ENCODE measurements at regions not wholly inside any gene's neighbourhood (a gene's known extent, or its start where the extent isn't known, plus 50 kb on each side); places are given as distances from the start of the nearest gene placed in this dataset.

DNA sequence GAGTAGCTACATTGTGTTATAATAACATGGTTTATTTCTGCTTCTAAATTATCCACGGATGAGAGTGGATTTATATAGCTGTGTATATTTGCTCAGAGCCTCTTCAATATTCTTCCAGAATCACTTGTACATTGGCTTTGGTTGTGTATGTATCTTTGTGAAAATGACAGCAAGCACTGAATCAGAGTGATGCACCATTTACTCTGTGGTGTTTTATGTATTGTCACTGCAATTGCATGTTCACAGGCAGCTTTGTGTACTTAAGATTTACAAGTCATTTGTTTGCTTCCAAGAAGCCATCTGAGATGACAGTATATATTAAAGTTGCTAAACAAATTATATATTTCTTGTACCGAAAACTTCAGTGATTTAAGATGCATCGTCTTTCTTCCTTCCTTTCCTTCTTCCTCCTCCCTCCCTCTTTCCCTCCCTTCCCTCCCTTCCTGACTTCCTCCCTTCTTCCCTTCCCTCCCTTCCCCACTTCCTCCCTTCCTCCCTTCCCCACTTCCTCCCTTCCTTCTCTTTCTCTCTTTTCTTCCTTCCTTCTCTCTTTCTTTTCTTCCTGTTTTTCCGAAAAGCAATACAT is 362.3 kb upstream of the GOLIM4 start:
- no peaks in the 10 kb centered on the region for H3K79me2 ChIP-seq
- TF ChIP-seq, protein P1, sequence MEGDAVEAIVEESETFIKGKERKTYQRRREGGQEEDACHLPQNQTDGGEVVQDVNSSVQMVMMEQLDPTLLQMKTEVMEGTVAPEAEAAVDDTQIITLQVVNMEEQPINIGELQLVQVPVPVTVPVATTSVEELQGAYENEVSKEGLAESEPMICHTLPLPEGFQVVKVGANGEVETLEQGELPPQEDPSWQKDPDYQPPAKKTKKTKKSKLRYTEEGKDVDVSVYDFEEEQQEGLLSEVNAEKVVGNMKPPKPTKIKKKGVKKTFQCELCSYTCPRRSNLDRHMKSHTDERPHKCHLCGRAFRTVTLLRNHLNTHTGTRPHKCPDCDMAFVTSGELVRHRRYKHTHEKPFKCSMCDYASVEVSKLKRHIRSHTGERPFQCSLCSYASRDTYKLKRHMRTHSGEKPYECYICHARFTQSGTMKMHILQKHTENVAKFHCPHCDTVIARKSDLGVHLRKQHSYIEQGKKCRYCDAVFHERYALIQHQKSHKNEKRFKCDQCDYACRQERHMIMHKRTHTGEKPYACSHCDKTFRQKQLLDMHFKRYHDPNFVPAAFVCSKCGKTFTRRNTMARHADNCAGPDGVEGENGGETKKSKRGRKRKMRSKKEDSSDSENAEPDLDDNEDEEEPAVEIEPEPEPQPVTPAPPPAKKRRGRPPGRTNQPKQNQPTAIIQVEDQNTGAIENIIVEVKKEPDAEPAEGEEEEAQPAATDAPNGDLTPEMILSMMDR (IDR thresholded peaks at IDR 0.05), result no peak
- no peaks in the 10 kb centered on the region for H3K4me1 ChIP-seq

DNA sequence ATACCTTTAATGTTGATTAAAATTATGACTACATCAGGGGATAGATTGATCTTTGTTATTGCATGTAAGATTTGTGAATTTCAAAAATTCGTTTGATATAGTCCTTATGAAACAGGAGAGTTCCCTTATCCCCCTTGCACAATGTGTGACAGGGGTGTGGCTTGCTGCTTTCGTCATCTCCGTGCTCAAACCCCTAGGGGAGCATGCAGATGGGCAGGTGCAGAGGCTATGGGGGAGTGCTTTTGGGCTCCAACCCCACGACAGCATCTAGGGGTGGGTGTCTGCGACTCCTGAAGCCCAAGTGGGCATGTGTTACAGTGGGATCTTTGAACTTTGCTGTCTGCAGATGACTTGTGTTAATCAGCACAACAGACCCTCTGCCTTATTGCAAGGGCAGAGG is 360.1 kb upstream of the GOLIM4 start:
- Histone ChIP-seq H2AFZ (no peak overlapping the region), H3K27me3 (ENCODE audit: control insufficient read depth, insufficient read depth, low read length) (no peaks in the 10 kb centered on the region), H3K4me1 (no peaks in the 10 kb centered on the region), H3K9me3 (ENCODE audit: control insufficient read depth, low read length) (no peaks in the 10 kb centered on the region), H3K27ac (no peak overlapping the region), H3K9ac (no peak overlapping the region), H3K79me2 (no peaks in the 10 kb centered on the region), H3K36me3 (ENCODE audit: control insufficient read depth, insufficient read depth, low read length) (no peaks in the 10 kb centered on the region), H3K4me2 (ENCODE audit: low read length) (no peak overlapping the region), H3K4me3 (ENCODE audit: low read depth, low read length) (no peak overlapping the region)
- TF ChIP-seq, protein P1 (IDR thresholded peaks at IDR 0.05), result no peak

More for the DNA sequence above, 362.3 kb upstream of the GOLIM4 start:
- H3K27ac ChIP-seq, result no peak overlapping the region
- H3K4me3 ChIP-seq (ENCODE audit: low read depth, low read length), result no peak overlapping the region
- H3K9me3 ChIP-seq (ENCODE audit: control insufficient read depth, low read length), result no peaks in the 10 kb centered on the region
- H3K27me3 ChIP-seq (ENCODE audit: control insufficient read depth, insufficient read depth, low read length), result no peaks in the 10 kb centered on the region
- H3K4me2 ChIP-seq (ENCODE audit: low read length), result no peak overlapping the region
- no peak overlapping the region for H2AFZ ChIP-seq
- no peaks in the 10 kb centered on the region for H3K36me3 ChIP-seq (ENCODE audit: control insufficient read depth, insufficient read depth, low read length)
- H3K9ac ChIP-seq, result no peak overlapping the region

DNA sequence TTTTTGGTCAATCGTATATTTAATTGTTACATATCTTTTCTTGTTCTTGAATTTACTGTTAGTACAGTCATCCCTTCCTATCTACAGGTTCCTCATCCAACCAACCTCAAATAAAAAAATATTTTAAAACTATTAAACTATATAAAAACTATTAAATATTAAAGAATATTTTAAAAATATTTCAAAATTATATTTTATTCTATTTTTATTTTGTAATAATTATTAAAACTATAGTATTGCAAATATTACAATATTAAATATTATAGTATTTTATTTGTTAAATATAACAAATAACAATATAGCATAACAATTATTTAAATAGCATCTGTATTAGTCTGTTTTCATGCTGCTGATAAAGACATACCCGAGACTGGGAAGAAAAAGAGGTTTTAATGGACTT is 357.9 kb upstream of the GOLIM4 start:
- Histone ChIP-seq H3K27me3 (ENCODE audit: control insufficient read depth, insufficient read depth, low read length) (no peaks in the 10 kb centered on the region), H3K9me3 (ENCODE audit: control insufficient read depth, low read length) (no peaks in the 10 kb centered on the region), H2AFZ (no peak overlapping the region), H3K27ac (no peak overlapping the region), H3K36me3 (ENCODE audit: control insufficient read depth, insufficient read depth, low read length) (no peaks in the 10 kb centered on the region), H3K4me1 (no peaks in the 10 kb centered on the region), H3K9ac (no peak overlapping the region), H3K79me2 (no peaks in the 10 kb centered on the region), H3K4me3 (ENCODE audit: low read depth, low read length) (no peak overlapping the region), H3K4me2 (ENCODE audit: low read length) (no peak overlapping the region)
- TF ChIP-seq, protein P1 (IDR thresholded peaks at IDR 0.05), result no peak

DNA sequence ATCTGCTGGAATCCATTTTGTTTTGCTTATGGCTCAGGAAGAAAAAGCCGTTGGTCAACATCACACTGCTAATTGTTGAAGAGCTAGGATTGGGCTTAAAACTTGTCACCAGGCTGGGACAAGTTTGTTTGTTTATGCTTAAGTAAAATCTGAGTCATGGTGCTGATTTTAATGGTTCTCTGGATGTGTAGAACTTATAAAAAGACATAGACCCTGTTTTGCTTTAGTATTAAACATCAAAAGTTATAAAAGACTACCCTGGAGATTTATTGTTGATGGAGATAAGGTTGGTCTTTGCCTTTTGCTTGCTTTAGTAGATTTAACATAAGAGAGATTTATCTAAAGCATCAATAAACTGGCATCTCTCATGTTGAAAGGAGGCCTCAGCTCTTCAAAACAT is 348.2 kb upstream of the GOLIM4 start:
- H3K4me3 ChIP-seq (ENCODE audit: low read depth, low read length), result no peak overlapping the region
- H3K36me3 ChIP-seq (ENCODE audit: control insufficient read depth, insufficient read depth, low read length), result no peaks in the 10 kb centered on the region
- H2AFZ ChIP-seq, result no peak overlapping the region
- H3K4me2 ChIP-seq (ENCODE audit: low read length), result no peak overlapping the region
- H3K27ac ChIP-seq, result no peak overlapping the region
- H3K79me2 ChIP-seq, result no peaks in the 10 kb centered on the region
- H3K9ac ChIP-seq, result no peak overlapping the region
- H3K9me3 ChIP-seq (ENCODE audit: control insufficient read depth, low read length), result no peaks in the 10 kb centered on the region
- TF ChIP-seq, protein P1 (IDR thresholded peaks at IDR 0.05), result no peak
- H3K4me1 ChIP-seq, result no peaks in the 10 kb centered on the region
- H3K27me3 ChIP-seq (ENCODE audit: control insufficient read depth, insufficient read depth, low read length), result no peaks in the 10 kb centered on the region

DNA sequence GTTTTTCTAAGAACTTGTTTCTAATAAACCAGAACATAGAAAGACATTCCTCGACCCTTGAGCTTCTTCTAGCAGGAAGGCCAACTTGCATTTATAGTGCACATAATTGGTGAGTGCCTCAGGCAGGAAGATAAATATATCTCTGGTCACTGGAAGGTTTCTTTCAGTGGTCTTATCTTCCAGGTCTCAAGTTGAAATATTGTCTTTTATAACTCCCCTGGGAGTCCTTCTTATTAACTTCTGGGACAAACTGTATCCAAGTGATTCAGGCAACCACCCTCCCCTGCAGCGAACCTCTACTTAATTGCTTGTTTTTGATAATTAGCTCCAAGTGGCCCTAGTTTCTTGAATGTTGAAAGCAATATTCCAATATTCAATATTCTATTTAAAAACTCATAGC is 346.8 kb upstream of the GOLIM4 start:
- Histone ChIP-seq H3K4me2 (ENCODE audit: low read length) (no peak overlapping the region), H3K36me3 (ENCODE audit: control insufficient read depth, insufficient read depth, low read length) (no peaks in the 10 kb centered on the region), H2AFZ (no peak overlapping the region), H3K4me3 (ENCODE audit: low read depth, low read length) (no peak overlapping the region), H3K4me1 (no peaks in the 10 kb centered on the region), H3K9me3 (ENCODE audit: control insufficient read depth, low read length) (no peaks in the 10 kb centered on the region), H3K27ac (no peak overlapping the region), H3K27me3 (ENCODE audit: control insufficient read depth, insufficient read depth, low read length) (no peaks in the 10 kb centered on the region), H3K79me2 (no peaks in the 10 kb centered on the region), H3K9ac (no peak overlapping the region)
- TF ChIP-seq, protein P1 (IDR thresholded peaks at IDR 0.05), result no peak

Data from parathyroid adenoma (tissue), 2 donors.